ENCODE measurements at regions not wholly inside any gene's neighbourhood (a gene's known extent, or its start where the extent isn't known, plus 50 kb on each side); places are given as distances from the start of the nearest gene placed in this dataset.

DNA sequence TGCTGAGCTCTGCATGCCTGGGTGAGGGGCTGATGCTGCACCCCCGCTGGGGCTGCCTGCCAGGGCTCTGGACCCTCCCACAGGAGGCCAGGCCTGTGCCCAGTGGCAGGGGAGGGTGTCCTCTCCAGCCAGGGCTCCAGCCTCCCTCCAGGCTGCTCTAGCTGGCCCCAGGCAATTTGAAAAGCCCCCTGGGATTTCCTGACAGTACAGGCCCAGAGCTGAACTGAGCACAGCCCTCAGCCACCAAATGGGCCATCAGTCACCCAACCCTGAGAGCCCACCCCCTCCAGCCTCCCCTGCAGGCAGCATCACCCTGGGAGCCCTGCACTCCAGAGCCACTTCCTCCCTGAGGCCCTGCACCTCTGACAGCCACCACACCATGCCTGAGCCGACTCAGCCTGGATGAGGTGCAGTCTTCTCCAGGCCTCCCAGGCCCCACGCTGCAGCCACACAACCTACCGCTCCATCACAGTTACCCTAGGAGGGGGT lies 101.8 kb upstream of the RET start:
- no peaks in the 10 kb centered on the region for H3K36me3 ChIP-seq (ENCODE audit: control insufficient read depth in 2 of 2, extremely low read depth in 1 of 2, insufficient read depth in 2 of 2, low read length in 2 of 2)
- no peaks in the 10 kb centered on the region for H3K4me1 ChIP-seq (ENCODE audit: control insufficient read depth, extremely low read depth, insufficient read depth, low read length)
- peaks cover 2% of the 10 kb centered on the region for H3K27me3 ChIP-seq (ENCODE audit: control insufficient read depth, extremely low read depth, insufficient read depth, low read length)
- no peak overlapping the region for H3K4me3 ChIP-seq (ENCODE audit: control insufficient read depth in 2 of 3, extremely low read depth in 1 of 3, insufficient read depth in 2 of 3, low read depth in 1 of 3, low read length in 3 of 3)
- no peak overlapping the region for H3K27ac ChIP-seq (ENCODE audit: control insufficient read depth, insufficient read depth, low read length)
- dilution Hi-C loops (cut with MboI; ENCODE audit: extremely low pct_ligation_motif_present, low sequenced_read_pairs), result no loop called here
- no peaks in the 10 kb centered on the region for H3K79me2 ChIP-seq (ENCODE audit: control insufficient read depth, insufficient read depth, low read length)
- FAIRE-seq (no peak), DNase-seq (ENCODE audit: low read depth, low spot score) (no peak)
- no peak overlapping the region for H3K9ac ChIP-seq (ENCODE audit: control insufficient read depth, extremely low read depth, insufficient read depth, low read length)
- H2AFZ ChIP-seq (ENCODE audit: control insufficient read depth, low read length), result no peak overlapping the region
- no peaks in the 10 kb centered on the region for H3K9me1 ChIP-seq (ENCODE audit: control insufficient read depth, extremely low read depth, insufficient read depth, low read length)
- no peak for TF ChIP-seq EZH2 (IDR thresholded peaks at IDR 0.05; ENCODE audit: low read length)
- TF ChIP-seq, protein P1, sequence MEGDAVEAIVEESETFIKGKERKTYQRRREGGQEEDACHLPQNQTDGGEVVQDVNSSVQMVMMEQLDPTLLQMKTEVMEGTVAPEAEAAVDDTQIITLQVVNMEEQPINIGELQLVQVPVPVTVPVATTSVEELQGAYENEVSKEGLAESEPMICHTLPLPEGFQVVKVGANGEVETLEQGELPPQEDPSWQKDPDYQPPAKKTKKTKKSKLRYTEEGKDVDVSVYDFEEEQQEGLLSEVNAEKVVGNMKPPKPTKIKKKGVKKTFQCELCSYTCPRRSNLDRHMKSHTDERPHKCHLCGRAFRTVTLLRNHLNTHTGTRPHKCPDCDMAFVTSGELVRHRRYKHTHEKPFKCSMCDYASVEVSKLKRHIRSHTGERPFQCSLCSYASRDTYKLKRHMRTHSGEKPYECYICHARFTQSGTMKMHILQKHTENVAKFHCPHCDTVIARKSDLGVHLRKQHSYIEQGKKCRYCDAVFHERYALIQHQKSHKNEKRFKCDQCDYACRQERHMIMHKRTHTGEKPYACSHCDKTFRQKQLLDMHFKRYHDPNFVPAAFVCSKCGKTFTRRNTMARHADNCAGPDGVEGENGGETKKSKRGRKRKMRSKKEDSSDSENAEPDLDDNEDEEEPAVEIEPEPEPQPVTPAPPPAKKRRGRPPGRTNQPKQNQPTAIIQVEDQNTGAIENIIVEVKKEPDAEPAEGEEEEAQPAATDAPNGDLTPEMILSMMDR (optimal IDR thresholded peaks at IDR 0.05 in 1 of 3, IDR thresholded peaks at IDR 0.05 in 1 of 3, conservative IDR thresholded peaks at IDR 0.05 in 1 of 3; ENCODE audit: extremely low read depth in 1 of 3, insufficient read depth in 2 of 3, low read length in 3 of 3), result no peak
- no peaks in the 10 kb centered on the region for H3K9me3 ChIP-seq (ENCODE audit: control insufficient read depth, low read depth, low read length)
- H4K20me1 ChIP-seq (ENCODE audit: control insufficient read depth, extremely low read depth, insufficient read depth, low read length), result no peaks in the 10 kb centered on the region
- no peak overlapping the region for H3K4me2 ChIP-seq (ENCODE audit: control insufficient read depth, extremely low read depth, insufficient read depth, low read depth, low read length)

DNA sequence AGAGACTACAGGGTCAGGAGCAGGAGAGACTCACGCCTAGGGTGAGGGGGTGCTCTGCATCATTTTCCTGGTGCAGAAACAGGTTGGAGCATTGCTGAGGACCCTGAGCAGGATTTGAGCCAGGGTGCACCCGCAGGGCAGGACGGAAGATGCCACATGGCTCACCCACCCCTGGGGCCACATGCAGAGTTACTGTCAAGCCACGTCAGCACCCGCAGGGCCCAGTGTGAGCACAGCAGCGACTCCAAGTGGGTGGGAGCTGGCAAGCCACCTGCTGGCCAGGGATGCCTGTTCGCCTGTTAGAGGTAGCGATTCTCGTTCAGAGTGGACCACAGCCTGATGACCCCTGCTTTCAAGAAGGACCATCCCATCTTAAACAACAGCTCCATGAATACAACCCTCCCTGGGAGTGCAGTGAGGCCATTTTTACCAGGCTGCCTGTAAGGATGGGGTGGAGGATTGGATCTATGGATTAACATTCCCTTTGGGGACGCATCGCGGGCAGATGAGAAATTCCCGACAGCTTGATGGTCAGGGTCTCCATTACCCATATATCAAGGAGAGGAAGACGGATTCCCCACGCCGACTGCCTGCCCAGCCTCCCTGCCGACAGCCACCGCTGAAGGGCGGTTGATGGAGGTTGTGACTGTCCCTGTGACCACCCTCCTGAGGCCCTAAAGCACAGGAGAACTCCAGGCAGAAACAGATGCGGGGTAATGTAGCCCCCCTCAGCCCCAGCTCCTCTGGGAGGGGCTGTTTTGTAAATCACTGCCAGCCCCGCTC lies 101.1 kb upstream of the RET start:
- H3K79me2 ChIP-seq (ENCODE audit: control insufficient read depth, insufficient read depth, low read length), result no peaks in the 10 kb centered on the region
- dilution Hi-C loops (cut with MboI; ENCODE audit: extremely low pct_ligation_motif_present, low sequenced_read_pairs), result no loop called here
- DNase-seq (ENCODE audit: low read depth, low spot score) (no peak), FAIRE-seq (no peak)
- H2AFZ ChIP-seq (ENCODE audit: control insufficient read depth, low read length), result no peak overlapping the region
- H3K4me1 ChIP-seq (ENCODE audit: control insufficient read depth, extremely low read depth, insufficient read depth, low read length), result no peaks in the 10 kb centered on the region
- no peaks in the 10 kb centered on the region for H4K20me1 ChIP-seq (ENCODE audit: control insufficient read depth, extremely low read depth, insufficient read depth, low read length)
- no peak overlapping the region for H3K4me2 ChIP-seq (ENCODE audit: control insufficient read depth, extremely low read depth, insufficient read depth, low read depth, low read length)
- H3K36me3 ChIP-seq (ENCODE audit: control insufficient read depth in 2 of 2, extremely low read depth in 1 of 2, insufficient read depth in 2 of 2, low read length in 2 of 2), result no peaks in the 10 kb centered on the region
- TF ChIP-seq, protein P1 (optimal IDR thresholded peaks at IDR 0.05 in 1 of 3, IDR thresholded peaks at IDR 0.05 in 1 of 3, conservative IDR thresholded peaks at IDR 0.05 in 1 of 3; ENCODE audit: extremely low read depth in 1 of 3, insufficient read depth in 2 of 3, low read length in 3 of 3), result peak; percentile 20 to 66 (median 57)
- no peak for TF ChIP-seq EZH2 (IDR thresholded peaks at IDR 0.05; ENCODE audit: low read length)
- H3K27me3 ChIP-seq (ENCODE audit: control insufficient read depth, extremely low read depth, insufficient read depth, low read length), result peaks cover 2% of the 10 kb centered on the region
- H3K4me3 ChIP-seq (ENCODE audit: control insufficient read depth in 2 of 3, extremely low read depth in 1 of 3, insufficient read depth in 2 of 3, low read depth in 1 of 3, low read length in 3 of 3), result no peak overlapping the region
- no peaks in the 10 kb centered on the region for H3K9me1 ChIP-seq (ENCODE audit: control insufficient read depth, extremely low read depth, insufficient read depth, low read length)
- H3K27ac ChIP-seq (ENCODE audit: control insufficient read depth, insufficient read depth, low read length), result no peak overlapping the region
- H3K9ac ChIP-seq (ENCODE audit: control insufficient read depth, extremely low read depth, insufficient read depth, low read length), result no peak overlapping the region
- no peaks in the 10 kb centered on the region for H3K9me3 ChIP-seq (ENCODE audit: control insufficient read depth, low read depth, low read length)
